ENCODE measurements at regions not wholly inside any gene's neighbourhood (a gene's known extent, or its start where the extent isn't known, plus 50 kb on each side); places are given as distances from the start of the nearest gene placed in this dataset.
"Not testable (repeated sequence)": the region's sequence is repeated elsewhere in the genome, so short reads cannot be mapped to it uniquely, and the experiment has no call there.

DNA sequence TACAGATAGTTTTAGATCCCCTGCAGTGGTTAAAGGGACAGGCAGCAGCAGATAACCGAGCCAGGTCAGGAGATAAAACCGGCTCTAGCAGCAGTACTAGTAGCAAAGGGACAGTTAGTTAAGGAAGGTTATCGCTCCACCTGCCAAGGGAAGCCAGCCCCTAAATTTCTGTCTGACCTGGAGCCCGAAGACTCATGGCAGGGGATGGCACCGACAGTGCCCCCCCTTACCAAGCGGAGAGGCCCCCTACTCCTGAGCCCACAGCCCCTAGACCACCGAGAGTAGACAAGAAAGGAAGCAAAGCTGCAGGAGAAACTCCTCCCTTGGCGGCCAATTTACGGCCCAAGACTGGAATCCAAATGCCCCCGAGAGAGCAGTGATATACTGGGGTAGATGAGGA lies 61.3 kb upstream of the MAGEC2 start:
- TF ChIP-seq, protein P1, sequence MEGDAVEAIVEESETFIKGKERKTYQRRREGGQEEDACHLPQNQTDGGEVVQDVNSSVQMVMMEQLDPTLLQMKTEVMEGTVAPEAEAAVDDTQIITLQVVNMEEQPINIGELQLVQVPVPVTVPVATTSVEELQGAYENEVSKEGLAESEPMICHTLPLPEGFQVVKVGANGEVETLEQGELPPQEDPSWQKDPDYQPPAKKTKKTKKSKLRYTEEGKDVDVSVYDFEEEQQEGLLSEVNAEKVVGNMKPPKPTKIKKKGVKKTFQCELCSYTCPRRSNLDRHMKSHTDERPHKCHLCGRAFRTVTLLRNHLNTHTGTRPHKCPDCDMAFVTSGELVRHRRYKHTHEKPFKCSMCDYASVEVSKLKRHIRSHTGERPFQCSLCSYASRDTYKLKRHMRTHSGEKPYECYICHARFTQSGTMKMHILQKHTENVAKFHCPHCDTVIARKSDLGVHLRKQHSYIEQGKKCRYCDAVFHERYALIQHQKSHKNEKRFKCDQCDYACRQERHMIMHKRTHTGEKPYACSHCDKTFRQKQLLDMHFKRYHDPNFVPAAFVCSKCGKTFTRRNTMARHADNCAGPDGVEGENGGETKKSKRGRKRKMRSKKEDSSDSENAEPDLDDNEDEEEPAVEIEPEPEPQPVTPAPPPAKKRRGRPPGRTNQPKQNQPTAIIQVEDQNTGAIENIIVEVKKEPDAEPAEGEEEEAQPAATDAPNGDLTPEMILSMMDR (IDR thresholded peaks at IDR 0.05; ENCODE audit: insufficient read depth, low read depth, low read length, missing control alignments), result no peak
- no peak overlapping the region for H3K4me3 ChIP-seq (ENCODE audit: low read length)
- no peak for DNase-seq (ENCODE audit: low read depth)

DNA sequence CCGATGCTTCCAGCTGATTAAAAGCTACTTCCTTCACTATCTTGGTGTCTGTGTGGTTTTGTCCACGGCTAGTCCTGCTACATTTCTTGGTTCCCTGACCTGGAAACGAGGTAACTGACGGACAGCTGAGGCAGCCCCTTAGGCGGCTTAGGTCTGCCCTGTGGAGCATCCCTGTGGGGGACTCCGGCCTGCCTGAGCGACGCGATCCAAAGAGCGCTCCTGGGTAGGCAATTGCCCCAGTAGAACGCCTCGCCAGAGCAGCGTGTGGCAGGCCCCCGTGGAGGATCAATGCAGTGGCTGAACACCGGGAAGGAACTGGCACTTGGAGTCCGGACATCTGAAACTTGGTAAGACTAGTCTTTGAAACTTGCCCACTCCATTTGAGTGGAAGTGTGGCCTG lies 60.5 kb upstream of the MAGEC2 start:
- not testable (repeated sequence) for H3K4me3 ChIP-seq (ENCODE audit: low read length); DNase-seq (ENCODE audit: low read depth)

DNA sequence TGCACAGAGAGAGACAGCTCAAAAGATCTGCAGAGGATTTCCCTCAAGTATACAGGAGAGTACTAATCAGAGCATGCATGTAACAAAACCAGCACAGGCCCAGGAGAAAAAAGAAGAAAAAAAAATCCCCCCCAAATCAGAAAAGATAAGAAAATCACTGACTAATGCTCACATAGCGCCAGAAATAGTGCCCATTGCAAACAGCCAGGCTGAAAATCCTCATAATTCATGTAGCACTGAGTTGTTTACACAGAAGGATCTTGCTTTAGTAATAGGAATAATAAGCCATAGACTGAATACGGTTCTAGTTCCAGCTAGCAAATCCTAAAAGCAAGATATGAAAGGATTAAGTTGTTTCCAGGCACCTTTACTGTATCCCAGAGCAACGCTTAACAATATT lies 51.8 kb upstream of the MAGEC2 start:
- H3K4me3 ChIP-seq (ENCODE audit: low read length), result no peak overlapping the region
- no peak for DNase-seq (ENCODE audit: low read depth)
- TF ChIP-seq, protein P1 (IDR thresholded peaks at IDR 0.05; ENCODE audit: insufficient read depth, low read depth, low read length, missing control alignments), result no peak
